GM12872 (cell line): ENCODE measurements at regions not wholly inside any gene's neighbourhood (a gene's known extent, or its start where the extent isn't known, plus 50 kb on each side); places are given as distances from the start of the nearest gene placed in this dataset.

Source experiments
- TF ChIP-seq, protein P1 (sequence below): IDR thresholded peaks from 3 replicates; pipeline ENCODE4 v1.5.1; 2011; ENCODE audit warnings: low read depth, mild to moderate bottlenecking, low read length, moderate library complexity; ENCODE audit not compliant: insufficient read depth

DNA sequence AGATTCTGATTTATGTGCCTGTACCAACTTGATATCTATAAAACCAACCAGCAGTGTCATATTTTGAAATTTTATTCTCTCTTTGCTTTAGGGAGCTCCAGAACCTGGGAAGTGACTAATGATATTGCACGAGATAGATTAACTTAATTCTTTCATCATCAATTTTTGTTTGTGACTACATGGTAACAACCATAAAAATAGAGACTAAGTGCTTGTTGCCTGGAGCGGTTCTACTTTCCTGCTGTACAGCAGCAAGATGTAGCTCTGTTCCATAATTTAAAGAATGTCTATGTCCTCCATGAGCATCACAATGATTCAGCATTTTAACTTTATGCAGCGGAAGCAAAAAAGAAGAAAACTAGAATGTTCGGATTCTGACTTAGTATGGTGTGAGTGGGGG, 275.6 kb downstream of the KLF5 start:
- TF ChIP-seq, protein P1, sequence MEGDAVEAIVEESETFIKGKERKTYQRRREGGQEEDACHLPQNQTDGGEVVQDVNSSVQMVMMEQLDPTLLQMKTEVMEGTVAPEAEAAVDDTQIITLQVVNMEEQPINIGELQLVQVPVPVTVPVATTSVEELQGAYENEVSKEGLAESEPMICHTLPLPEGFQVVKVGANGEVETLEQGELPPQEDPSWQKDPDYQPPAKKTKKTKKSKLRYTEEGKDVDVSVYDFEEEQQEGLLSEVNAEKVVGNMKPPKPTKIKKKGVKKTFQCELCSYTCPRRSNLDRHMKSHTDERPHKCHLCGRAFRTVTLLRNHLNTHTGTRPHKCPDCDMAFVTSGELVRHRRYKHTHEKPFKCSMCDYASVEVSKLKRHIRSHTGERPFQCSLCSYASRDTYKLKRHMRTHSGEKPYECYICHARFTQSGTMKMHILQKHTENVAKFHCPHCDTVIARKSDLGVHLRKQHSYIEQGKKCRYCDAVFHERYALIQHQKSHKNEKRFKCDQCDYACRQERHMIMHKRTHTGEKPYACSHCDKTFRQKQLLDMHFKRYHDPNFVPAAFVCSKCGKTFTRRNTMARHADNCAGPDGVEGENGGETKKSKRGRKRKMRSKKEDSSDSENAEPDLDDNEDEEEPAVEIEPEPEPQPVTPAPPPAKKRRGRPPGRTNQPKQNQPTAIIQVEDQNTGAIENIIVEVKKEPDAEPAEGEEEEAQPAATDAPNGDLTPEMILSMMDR, result no peak

DNA sequence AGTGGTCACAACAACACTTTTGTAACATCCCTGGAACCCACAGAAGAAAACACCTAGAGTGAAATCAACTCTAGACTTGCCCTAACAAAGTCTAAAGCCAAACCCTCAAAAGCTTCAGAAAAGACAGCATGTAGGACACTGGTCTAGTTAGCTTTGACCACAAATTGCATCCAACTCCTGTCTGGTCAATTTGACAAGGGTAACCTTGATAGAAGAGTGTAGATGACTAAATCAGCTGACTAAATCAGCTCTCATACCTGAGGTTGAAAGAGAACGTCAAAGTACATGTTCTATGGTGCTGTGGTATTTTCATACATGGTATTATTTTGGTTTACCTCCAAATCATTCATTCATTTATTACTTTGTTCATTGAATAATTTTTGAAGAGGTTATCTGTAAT, 272.8 kb downstream of the KLF5 start:
- TF ChIP-seq, protein P1, result no peak

DNA sequence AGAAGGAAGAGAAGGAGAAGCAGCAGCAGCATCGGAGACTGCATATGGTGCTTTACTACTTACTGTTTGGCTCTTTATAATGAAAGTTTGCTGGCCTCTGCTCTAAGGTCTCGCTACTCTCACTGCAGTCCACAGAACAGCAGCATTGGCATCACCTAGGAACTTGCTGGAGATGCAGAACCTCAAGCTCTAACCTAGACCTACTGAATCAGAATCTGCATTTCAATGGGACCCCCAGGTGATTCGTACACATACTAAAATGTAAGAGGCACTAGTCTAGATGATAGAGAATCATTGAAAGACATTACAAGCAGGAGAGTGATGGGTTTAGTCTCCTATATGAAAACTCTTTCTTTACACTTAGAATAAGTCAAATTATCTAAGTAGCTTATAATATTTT, 270.6 kb downstream of the KLF5 start:
- TF ChIP-seq, protein P1, result no peak

DNA sequence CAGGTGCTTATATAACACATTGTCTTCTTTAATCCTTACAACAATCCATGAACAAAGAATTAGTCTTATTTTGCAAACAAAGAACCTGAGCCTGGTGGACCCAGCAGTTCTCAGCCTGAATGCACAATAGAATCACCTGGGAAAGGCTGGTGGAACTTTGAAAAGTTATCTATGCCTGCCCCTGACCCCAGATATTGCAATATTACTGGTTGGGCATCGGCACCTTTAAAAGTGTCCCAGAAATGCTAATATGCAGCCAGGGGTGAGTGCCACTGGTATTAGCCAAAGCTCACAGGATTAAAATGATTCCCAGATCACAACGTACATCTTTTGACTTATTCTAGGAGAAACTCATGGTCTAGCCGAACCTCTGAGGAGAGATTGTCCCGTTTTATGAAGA, 268.8 kb downstream of the KLF5 start:
- TF ChIP-seq, protein P1, result no peak

DNA sequence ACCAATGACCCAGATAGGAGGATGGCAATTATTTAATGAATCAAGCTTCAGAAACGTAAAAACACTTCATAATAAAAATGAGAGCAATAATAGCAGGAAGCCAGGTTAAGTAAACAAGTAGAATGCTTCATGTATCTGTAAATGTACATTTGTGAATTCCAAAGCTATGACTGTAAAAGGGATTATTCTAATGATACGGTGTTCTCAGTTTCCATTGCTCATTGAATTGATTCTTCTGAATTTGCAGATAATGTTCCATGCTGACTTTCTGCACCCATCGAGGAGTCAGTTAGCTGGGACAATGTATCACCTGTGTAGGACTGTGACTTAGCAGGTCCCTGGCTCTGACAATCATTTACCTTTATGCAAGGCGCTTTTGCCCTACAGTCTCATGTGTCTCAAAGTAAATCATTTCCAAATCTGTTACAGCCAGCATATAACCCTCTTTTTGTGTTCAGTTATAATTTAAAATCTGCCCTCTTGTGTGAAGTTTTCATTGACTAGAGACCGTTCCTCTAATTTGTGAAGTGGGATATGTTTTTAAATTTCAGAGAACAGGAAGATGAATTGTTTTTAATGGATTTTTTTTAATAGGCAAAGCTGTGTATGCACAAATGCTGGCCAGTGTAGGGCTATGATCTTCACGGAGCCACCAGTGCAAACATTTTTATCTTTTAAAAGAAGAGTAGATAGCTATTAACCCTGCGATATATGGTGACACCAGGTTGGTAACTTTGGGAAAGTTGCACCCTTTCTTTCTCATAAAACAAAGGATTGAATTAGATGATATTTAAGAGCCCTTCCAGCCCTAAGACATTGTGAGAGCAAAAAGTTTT, 267.1 kb downstream of the KLF5 start:
- TF ChIP-seq, protein P1, result no peak

DNA sequence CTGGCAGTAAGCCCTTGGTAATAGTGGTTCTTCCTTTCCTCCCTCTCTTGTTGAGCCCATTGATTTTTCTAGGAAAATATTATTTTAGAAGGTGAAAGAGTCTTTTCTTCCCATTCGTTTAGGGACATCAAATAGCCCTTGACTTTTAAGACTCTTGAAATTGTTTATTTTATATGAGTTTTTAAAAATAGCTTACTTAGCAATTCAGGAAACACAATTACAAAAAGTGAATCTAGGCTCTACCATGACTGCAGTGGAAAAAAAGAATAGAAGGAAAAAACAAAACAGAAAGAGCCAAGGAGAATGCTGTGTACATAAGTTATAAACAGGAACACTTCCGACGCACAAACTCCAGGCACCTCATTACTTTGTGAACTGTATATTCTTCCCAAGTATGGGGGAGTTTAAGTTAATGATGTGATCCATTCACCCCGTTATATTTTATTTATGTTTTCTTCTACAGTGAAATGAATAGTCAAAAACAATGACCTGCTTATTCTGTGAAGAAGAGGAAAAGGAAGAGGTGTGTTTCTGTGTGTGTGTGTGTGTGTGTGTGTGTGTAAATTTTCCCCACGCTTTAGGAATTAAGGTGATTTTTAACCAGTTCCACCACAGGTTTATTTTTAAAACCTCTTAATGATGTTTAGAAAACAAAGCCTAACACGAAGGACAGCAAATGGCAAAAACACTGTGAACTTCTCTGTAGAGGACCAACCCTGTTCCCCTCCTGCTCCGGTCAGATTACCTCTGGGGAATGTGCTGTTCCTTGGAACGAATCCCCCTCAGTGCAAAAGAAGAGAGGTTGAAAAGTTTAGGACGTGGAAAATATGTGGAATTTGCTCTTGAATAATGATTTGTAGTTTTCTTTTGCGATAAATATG, 266.3 kb downstream of the KLF5 start:
- TF ChIP-seq, protein P1, result no peak

DNA sequence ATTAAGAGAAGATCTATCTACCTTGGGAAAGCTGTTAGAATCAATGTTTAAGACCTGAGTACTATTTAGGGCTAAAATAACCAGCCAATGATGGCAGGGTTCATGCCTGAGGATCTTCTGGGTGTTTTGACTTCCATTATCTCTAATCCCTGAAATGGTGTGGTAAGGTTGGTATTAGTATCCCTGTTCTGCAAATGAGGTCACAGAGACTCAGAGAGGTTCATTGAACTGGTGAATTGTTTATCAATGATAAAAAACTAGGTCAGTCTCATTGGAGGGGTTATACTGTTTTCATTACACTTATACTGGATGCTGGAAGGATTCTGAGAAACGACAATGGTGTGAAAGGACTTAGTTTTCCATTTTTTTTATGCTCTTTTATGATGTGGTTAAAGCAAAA, 264.8 kb downstream of the KLF5 start:
- TF ChIP-seq, protein P1, result no peak
